ENCODE measurements at regions not wholly inside any gene's neighbourhood (a gene's known extent, or its start where the extent isn't known, plus 50 kb on each side); places are given as distances from the start of the nearest gene placed in this dataset.

DNA sequence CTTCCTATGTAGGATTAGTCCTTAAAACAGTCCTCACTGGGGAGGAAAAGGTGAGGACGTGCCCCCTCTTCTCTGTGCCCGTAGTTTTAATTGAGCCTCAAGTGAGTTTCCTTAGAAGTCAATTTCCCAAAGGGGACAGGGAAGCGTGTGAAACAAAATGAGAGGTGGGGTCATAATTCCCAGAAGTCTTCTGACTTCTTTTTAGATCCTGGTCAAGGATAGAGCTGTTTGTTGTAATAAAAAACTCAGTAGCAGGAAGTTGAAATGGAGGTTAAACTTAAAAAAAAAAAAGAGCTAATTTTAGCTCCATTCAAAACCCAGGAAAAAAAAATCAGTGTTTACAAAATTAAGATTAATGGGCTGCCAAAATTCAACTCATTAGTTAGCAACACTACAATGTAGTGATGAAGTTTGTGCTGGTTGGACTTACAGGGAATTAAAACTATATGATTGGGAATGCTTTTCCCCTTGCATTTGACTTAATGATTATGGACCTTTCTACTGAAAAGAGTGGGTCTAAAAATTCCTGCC is 158.3 kb upstream of the MEF2C start:
- POLR2A ChIA-PET = no interaction called here
- intact Hi-C loops (cut with micrococcal nuclease) = no loop called here
- Histone ChIP-seq H2AFZ (ENCODE audit: low read depth, low read length) (no peak overlapping the region), H4K20me1 (replicated peaks; ENCODE audit: control insufficient read depth, extremely low read depth, insufficient read depth, low read length) (no peaks in the 10 kb centered on the region), H3K36me3 (ENCODE audit: control insufficient read depth in 2 of 2, extremely low read depth in 1 of 2, insufficient read depth in 2 of 2, low read length in 2 of 2) (no peaks in the 10 kb centered on the region), H3K27ac (ENCODE audit: insufficient read depth, low read depth, low read length) (no peak overlapping the region), H3K4me2 (ENCODE audit: insufficient read depth, low read length) (no peak overlapping the region), H3K4me1 (ENCODE audit: control insufficient read depth, extremely low read depth, insufficient read depth, low read length) (no peaks in the 10 kb centered on the region), H3K4me3 (replicated peaks in 1 of 3; ENCODE audit: insufficient read depth in 1 of 3, low read depth in 1 of 3, low read length in 3 of 3) (no peak overlapping the region), H3K79me2 (ENCODE audit: control insufficient read depth, insufficient read depth, low read length) (no peaks in the 10 kb centered on the region), H3K27me3 (ENCODE audit: control insufficient read depth in 2 of 2, insufficient read depth in 2 of 2, low read length in 2 of 2) (peaks cover 0 to 2% of the 10 kb centered on the region in 2 experiments), H3K9me1 (replicated peaks; ENCODE audit: control insufficient read depth, extremely low read depth, insufficient read depth, low read length) (no peaks in the 10 kb centered on the region), H3K9ac (replicated peaks; ENCODE audit: extremely low read depth, insufficient read depth, low read length) (no peak overlapping the region), H3K9me3 (replicated peaks; ENCODE audit: control insufficient read depth, insufficient read depth, low read length) (no peaks in the 10 kb centered on the region)
- no peak for TF ChIP-seq POLR2A (IDR thresholded peaks at IDR 0.05; ENCODE audit: low read depth, low read length)
- TF ChIP-seq POLR2AphosphoS5 (IDR thresholded peaks at IDR 0.05; ENCODE audit: insufficient read depth, low read depth, low read length) = no peak
- TF ChIP-seq FOS (IDR thresholded peaks at IDR 0.05; ENCODE audit: borderline replicate concordance, insufficient read depth, low read length) = no peak
- TF ChIP-seq, protein P1, sequence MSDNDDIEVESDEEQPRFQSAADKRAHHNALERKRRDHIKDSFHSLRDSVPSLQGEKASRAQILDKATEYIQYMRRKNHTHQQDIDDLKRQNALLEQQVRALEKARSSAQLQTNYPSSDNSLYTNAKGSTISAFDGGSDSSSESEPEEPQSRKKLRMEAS (IDR thresholded peaks at IDR 0.05; ENCODE audit: insufficient read depth, insufficient read length) = no peak
- TF ChIP-seq GATA2 (IDR thresholded peaks at IDR 0.05; ENCODE audit: insufficient read depth, insufficient read length, low read depth, low read length) = no peak
- no peak for TF ChIP-seq JUN (IDR thresholded peaks at IDR 0.05; ENCODE audit: borderline replicate concordance, insufficient read depth, insufficient read length, low read depth)
- TF ChIP-seq EZH2 (IDR thresholded peaks at IDR 0.05; ENCODE audit: borderline replicate concordance, low read depth, low read length, severe bottlenecking) = no peak
- TF ChIP-seq, protein P2, sequence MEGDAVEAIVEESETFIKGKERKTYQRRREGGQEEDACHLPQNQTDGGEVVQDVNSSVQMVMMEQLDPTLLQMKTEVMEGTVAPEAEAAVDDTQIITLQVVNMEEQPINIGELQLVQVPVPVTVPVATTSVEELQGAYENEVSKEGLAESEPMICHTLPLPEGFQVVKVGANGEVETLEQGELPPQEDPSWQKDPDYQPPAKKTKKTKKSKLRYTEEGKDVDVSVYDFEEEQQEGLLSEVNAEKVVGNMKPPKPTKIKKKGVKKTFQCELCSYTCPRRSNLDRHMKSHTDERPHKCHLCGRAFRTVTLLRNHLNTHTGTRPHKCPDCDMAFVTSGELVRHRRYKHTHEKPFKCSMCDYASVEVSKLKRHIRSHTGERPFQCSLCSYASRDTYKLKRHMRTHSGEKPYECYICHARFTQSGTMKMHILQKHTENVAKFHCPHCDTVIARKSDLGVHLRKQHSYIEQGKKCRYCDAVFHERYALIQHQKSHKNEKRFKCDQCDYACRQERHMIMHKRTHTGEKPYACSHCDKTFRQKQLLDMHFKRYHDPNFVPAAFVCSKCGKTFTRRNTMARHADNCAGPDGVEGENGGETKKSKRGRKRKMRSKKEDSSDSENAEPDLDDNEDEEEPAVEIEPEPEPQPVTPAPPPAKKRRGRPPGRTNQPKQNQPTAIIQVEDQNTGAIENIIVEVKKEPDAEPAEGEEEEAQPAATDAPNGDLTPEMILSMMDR (IDR thresholded peaks at IDR 0.05; ENCODE audit: extremely low read depth in 1 of 2, insufficient read depth in 1 of 2, low read depth in 1 of 2, low read length in 2 of 2) = no peak
- TF ChIP-seq MYC (IDR thresholded peaks at IDR 0.05; ENCODE audit: low read depth, low read length) = no peak
- CTCF ChIA-PET = no interaction called here
- BruUV-seq (replicated peaks) = no TSS peak
- no peak for FAIRE-seq
- dilution Hi-C loops (cut with MboI; ENCODE audit: extremely low pct_ligation_motif_present, low sequenced_read_pairs) = no loop called here
- DNase-seq (ENCODE audit: low read depth, low spot score) = peak; percentile 12

Data from endothelial cell of umbilical vein (primary cell).